GM18508 (cell line): ENCODE measurements at regions not wholly inside any gene's neighbourhood (a gene's known extent, or its start where the extent isn't known, plus 50 kb on each side); places are given as distances from the start of the nearest gene placed in this dataset.
"Not testable (repeated sequence)": the region's sequence is repeated elsewhere in the genome, so short reads cannot be mapped to it uniquely, and the experiment has no call there.

Experiments used
- ATAC-seq: cut with Tn5 transposase; IDR thresholded peaks from one replicate; pipeline ENCODE4 v1.9.1; 2021; ENCODE audit warnings: moderate number of reproducible peaks; ENCODE audit not compliant: insufficient read depth, unreplicated experiment

- no peak for ATAC-seq
Measured at GRCh38 chr14:86796221-86797074, 1196.5 kb downstream of the GALC start.

GRCh38 chr14:86794689-86795088 lies 1198.3 kb downstream of the GALC start:
- no peak for ATAC-seq

GRCh38 chr14:86790408-86791364 lies 1202.3 kb downstream of the GALC start:
- no peak for ATAC-seq

- no peak for ATAC-seq
Measured at GRCh38 chr14:86788224-86788623, 1204.8 kb downstream of the GALC start.

- ATAC-seq: no peak
Measured at GRCh38 chr14:86787717-86788116, 1205.3 kb downstream of the GALC start.

GRCh38 chr14:86782092-86782580 lies 1210.8 kb downstream of the GALC start:
- ATAC-seq: no peak

- no peak for ATAC-seq
Measured at GRCh38 chr14:86780876-86781510, 1212.0 kb downstream of the GALC start.

- ATAC-seq: no peak
Measured at GRCh38 chr14:86780461-86780860, 1212.5 kb downstream of the GALC start.

GRCh38 chr14:86779416-86779815 lies 1213.6 kb downstream of the GALC start:
- ATAC-seq: no peak

- ATAC-seq: no peak
Measured at GRCh38 chr14:86777963-86778602, 1214.9 kb downstream of the GALC start.

GRCh38 chr14:86775896-86776295 lies 1217.1 kb downstream of the GALC start:
- ATAC-seq: not testable (repeated sequence)

GRCh38 chr14:86774916-86775315 lies 1218.1 kb downstream of the GALC start:
- no peak for ATAC-seq

- ATAC-seq: no peak
Measured at GRCh38 chr14:86772075-86772474, 1220.9 kb downstream of the GALC start.

GRCh38 chr14:86770186-86770585 lies 1222.8 kb downstream of the GALC start:
- ATAC-seq: no peak

GRCh38 chr14:86766469-86766868 lies 1226.5 kb downstream of the GALC start:
- no peak for ATAC-seq

- no peak for ATAC-seq
Measured at GRCh38 chr14:86761611-86762010, 1231.4 kb downstream of the GALC start.

- no peak for ATAC-seq
Measured at GRCh38 chr14:86756521-86757190, 1226.7 kb downstream of the FLRT2 start.

GRCh38 chr14:86750488-86750887 lies 1220.5 kb downstream of the FLRT2 start:
- ATAC-seq: not testable (repeated sequence)

GRCh38 chr14:86739761-86740160 lies 1209.8 kb downstream of the FLRT2 start:
- ATAC-seq: no peak
